ENCODE measurements at regions not wholly inside any gene's neighbourhood (a gene's known extent, or its start where the extent isn't known, plus 50 kb on each side); places are given as distances from the start of the nearest gene placed in this dataset.

DNA sequence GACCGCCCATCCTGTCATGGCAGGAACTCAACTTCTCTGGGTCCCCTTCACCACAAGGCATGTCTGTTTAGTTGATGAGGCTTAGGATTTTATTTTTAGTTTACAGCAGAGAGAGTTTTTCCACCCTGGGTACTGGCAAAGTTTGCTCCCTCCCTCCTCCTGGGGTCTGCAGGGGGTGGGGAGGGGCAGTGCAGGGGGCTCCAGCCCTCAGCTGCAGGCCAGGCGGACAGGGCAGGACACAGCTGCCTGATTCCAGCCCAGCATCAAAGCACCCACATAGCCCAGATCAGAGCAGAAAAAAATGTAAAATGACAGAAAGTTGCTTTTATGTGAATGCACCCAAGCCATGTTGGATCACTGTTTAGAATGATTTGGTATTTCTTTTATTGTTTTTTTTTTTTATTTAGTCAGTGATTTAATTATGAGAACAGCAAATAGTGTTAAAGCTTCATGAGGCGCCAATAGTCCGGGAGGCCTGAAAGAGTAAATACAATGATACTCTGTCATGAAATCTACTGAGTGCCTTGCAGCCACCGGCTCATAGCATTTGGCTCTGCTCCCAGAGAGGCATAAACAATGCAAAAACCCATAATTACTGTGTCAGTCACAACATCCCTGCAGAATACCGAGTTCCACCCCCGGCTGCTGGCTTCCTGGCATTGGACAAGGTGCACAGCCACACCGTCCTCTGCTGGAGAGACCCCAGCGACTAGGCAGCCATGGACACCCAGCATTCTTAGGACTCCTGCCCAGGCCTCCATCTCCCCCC lies 923.5 kb downstream of the UQCRFS1 start:
- TF ChIP-seq, protein P1, sequence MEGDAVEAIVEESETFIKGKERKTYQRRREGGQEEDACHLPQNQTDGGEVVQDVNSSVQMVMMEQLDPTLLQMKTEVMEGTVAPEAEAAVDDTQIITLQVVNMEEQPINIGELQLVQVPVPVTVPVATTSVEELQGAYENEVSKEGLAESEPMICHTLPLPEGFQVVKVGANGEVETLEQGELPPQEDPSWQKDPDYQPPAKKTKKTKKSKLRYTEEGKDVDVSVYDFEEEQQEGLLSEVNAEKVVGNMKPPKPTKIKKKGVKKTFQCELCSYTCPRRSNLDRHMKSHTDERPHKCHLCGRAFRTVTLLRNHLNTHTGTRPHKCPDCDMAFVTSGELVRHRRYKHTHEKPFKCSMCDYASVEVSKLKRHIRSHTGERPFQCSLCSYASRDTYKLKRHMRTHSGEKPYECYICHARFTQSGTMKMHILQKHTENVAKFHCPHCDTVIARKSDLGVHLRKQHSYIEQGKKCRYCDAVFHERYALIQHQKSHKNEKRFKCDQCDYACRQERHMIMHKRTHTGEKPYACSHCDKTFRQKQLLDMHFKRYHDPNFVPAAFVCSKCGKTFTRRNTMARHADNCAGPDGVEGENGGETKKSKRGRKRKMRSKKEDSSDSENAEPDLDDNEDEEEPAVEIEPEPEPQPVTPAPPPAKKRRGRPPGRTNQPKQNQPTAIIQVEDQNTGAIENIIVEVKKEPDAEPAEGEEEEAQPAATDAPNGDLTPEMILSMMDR (conservative IDR thresholded peaks at IDR 0.05; ENCODE audit: low read length) = no peak
- TF ChIP-seq EZH2phosphoT487 (IDR thresholded peaks at IDR 0.05; ENCODE audit: borderline replicate concordance) = no peak
- H3K9ac ChIP-seq (ENCODE audit: low read depth, low read length, poor library complexity, severe bottlenecking) = no peak overlapping the region
- no peaks in the 10 kb centered on the region for H3K36me3 ChIP-seq (ENCODE audit: insufficient read depth, low read length)
- no peak overlapping the region for H3K4me2 ChIP-seq (ENCODE audit: low read depth, low read length, poor library complexity, severe bottlenecking)
- no peaks in the 10 kb centered on the region for H3K9me2 ChIP-seq (replicated peaks; ENCODE audit: low read depth, low read length)
- no peak overlapping the region for H2AFZ ChIP-seq (ENCODE audit: low read length)
- no peaks in the 10 kb centered on the region for H4K20me1 ChIP-seq (ENCODE audit: insufficient read depth, low read length, poor library complexity, severe bottlenecking)
- H3K27me3 ChIP-seq (ENCODE audit: insufficient read depth, low read length, poor library complexity, severe bottlenecking) = no peaks in the 10 kb centered on the region
- H3K4me3 ChIP-seq (ENCODE audit: low read length, poor library complexity, severe bottlenecking) = no peak overlapping the region
- H3F3A ChIP-seq (ENCODE audit: low read depth) = no peaks in the 10 kb centered on the region
- no peaks in the 10 kb centered on the region for H3K79me2 ChIP-seq (ENCODE audit: insufficient read depth, low read length)
- H3K4me1 ChIP-seq (ENCODE audit: insufficient read depth, low read length, poor library complexity, severe bottlenecking) = no peaks in the 10 kb centered on the region
- H3K9me3 ChIP-seq (ENCODE audit: insufficient read depth, low read depth, low read length) = no peaks in the 10 kb centered on the region; the same call in 1 of the 2 replicates

DNA sequence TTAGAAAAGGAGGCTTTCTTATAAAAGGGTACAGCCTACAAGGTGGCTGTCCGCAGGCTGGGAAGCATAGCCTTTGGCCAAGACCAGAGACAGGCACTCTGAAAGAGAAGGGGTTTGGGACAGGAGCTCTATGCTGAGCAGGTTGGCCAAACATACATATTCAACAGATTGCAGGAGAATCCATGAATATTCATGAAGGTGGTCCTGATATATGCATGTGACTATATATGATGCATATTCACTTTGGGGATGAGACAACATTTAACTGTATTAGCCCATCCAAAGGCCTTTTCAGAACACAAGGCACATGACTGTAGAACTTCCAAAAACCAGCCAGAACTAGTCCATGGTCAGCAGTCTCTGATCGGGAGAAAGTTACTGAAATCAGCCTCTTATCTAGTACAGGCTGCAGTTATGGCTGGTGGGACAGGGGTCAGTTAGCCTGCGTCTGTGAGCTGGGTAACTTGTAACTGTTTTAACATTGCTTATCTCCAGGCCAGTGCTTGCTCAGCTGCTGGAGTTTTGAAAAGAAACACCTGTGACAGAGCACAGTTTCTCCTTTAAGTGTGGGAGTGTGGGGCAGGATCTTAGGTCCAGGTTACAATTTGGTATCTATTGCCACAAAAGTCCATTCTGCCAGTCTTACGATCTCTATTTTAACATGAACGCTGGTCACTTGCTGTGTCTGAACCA lies 924.2 kb downstream of the UQCRFS1 start:
- Histone ChIP-seq H3K9me2 (replicated peaks; ENCODE audit: low read depth, low read length) (no peaks in the 10 kb centered on the region), H2AFZ (ENCODE audit: low read length) (no peak overlapping the region), H3F3A (ENCODE audit: low read depth) (no peaks in the 10 kb centered on the region), H3K9me3 (ENCODE audit: insufficient read depth, low read depth, low read length) (no peaks in the 10 kb centered on the region; the same call in 1 of the 2 replicates), H3K4me2 (ENCODE audit: low read depth, low read length, poor library complexity, severe bottlenecking) (no peak overlapping the region), H3K9ac (ENCODE audit: low read depth, low read length, poor library complexity, severe bottlenecking) (no peak overlapping the region), H4K20me1 (ENCODE audit: insufficient read depth, low read length, poor library complexity, severe bottlenecking) (no peaks in the 10 kb centered on the region), H3K27me3 (ENCODE audit: insufficient read depth, low read length, poor library complexity, severe bottlenecking) (no peaks in the 10 kb centered on the region), H3K4me3 (ENCODE audit: low read length, poor library complexity, severe bottlenecking) (no peak overlapping the region), H3K79me2 (ENCODE audit: insufficient read depth, low read length) (no peaks in the 10 kb centered on the region), H3K36me3 (ENCODE audit: insufficient read depth, low read length) (no peaks in the 10 kb centered on the region), H3K4me1 (ENCODE audit: insufficient read depth, low read length, poor library complexity, severe bottlenecking) (no peaks in the 10 kb centered on the region)
- TF ChIP-seq, protein P1 (conservative IDR thresholded peaks at IDR 0.05; ENCODE audit: low read length) = no peak
- no peak for TF ChIP-seq EZH2phosphoT487 (IDR thresholded peaks at IDR 0.05; ENCODE audit: borderline replicate concordance)

DNA sequence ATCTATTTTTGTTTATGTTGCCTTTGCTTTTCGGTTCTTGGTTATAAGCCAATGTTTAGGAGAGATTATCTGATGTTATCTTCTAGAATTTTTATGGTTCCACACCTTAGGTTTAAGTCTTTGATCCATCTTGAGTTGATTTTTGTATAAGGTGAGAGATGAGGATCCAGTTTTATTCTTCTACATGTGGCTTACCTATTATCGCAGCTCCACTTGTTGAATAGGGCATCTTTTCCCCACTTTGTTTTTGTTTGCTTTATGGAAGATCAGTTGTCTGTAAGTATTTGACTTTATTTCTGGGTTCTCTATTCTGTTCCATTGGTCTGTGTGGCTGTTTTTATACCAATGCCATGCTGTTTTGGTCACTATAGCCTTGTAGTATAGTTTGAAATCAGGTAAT lies 927.0 kb downstream of the UQCRFS1 start:
- TF ChIP-seq, protein P1 (conservative IDR thresholded peaks at IDR 0.05; ENCODE audit: low read length) = no peak
- TF ChIP-seq EZH2phosphoT487 (IDR thresholded peaks at IDR 0.05; ENCODE audit: borderline replicate concordance) = no peak
- H3K4me1 ChIP-seq (ENCODE audit: insufficient read depth, low read length, poor library complexity, severe bottlenecking) = no peaks in the 10 kb centered on the region
- no peaks in the 10 kb centered on the region for H3K27me3 ChIP-seq (ENCODE audit: insufficient read depth, low read length, poor library complexity, severe bottlenecking)
- no peaks in the 10 kb centered on the region for H3K79me2 ChIP-seq (ENCODE audit: insufficient read depth, low read length)
- no peaks in the 10 kb centered on the region for H3F3A ChIP-seq (ENCODE audit: low read depth)
- no peaks in the 10 kb centered on the region for H4K20me1 ChIP-seq (ENCODE audit: insufficient read depth, low read length, poor library complexity, severe bottlenecking)
- no peak overlapping the region for H3K9ac ChIP-seq (ENCODE audit: low read depth, low read length, poor library complexity, severe bottlenecking)
- H2AFZ ChIP-seq (ENCODE audit: low read length) = no peak overlapping the region
- H3K4me2 ChIP-seq (ENCODE audit: low read depth, low read length, poor library complexity, severe bottlenecking) = no peak overlapping the region
- H3K9me2 ChIP-seq (replicated peaks; ENCODE audit: low read depth, low read length) = no peaks in the 10 kb centered on the region
- H3K36me3 ChIP-seq (ENCODE audit: insufficient read depth, low read length) = no peaks in the 10 kb centered on the region
- no peak overlapping the region for H3K4me3 ChIP-seq (ENCODE audit: low read length, poor library complexity, severe bottlenecking)
- H3K9me3 ChIP-seq (ENCODE audit: insufficient read depth, low read depth, low read length) = no peaks in the 10 kb centered on the region; the same call in 1 of the 2 replicates

Measured in Loucy (cell line).